DND-41 (cell line): ENCODE measurements at regions not wholly inside any gene's neighbourhood (a gene's known extent, or its start where the extent isn't known, plus 50 kb on each side); places are given as distances from the start of the nearest gene placed in this dataset.

Source experiments
- ATAC-seq: fragments of 200-7000 bp; cut with Tn5 transposase; 3 replicates; pipeline ENCODE4 v1.9.1; 2021; ENCODE audit warnings: low read depth; ENCODE audit not compliant: insufficient read depth
- DNase-seq: peaks from one replicate; pipeline ENCODE4 v3.0.0-alpha.2; 2020
- H2AFZ ChIP-seq: 2 replicates; pipeline ENCODE4 v1.6.0; 2012; ENCODE audit warnings: low read depth, low read length
- H3K27ac ChIP-seq: 2 replicates; pipeline ENCODE4 v1.5.1; 2012; ENCODE audit warnings: low read length, inconsistent platforms
- H3K27me3 ChIP-seq: fragments of 200-600 bp; sonication (generic); 2 replicates; pipeline ENCODE4 v1.6.0; 2012; ENCODE audit warnings: low read length, mild to moderate bottlenecking, inconsistent platforms; ENCODE audit not compliant: insufficient read depth, poor library complexity
- H3K36me3 ChIP-seq: 2 replicates; pipeline ENCODE4 v1.5.1; 2012; ENCODE audit warnings: low read length, inconsistent platforms; ENCODE audit not compliant: insufficient read depth
- H3K4me1 ChIP-seq: 2 replicates; pipeline ENCODE4 v1.5.1; 2012; ENCODE audit warnings: mild to moderate bottlenecking, low read length; ENCODE audit not compliant: insufficient read depth
- H3K4me2 ChIP-seq: 2 replicates; pipeline ENCODE4 v1.6.0; 2012; ENCODE audit warnings: mild to moderate bottlenecking, moderate library complexity, low read length, inconsistent platforms; ENCODE audit not compliant: insufficient read depth
- H3K4me3 ChIP-seq, 2 experiments: fragments of 200-600 bp in 1 of 2; shearing (Covaris generic) in 1 of 2; 2 replicates each; pipeline ENCODE4 v1.5.1; 2012 to 2016; ENCODE audit warnings: inconsistent platforms in 2 of 2, low read length in 2 of 2, mild to moderate bottlenecking in 2 of 2, low read depth in 1 of 2, moderate library complexity in 1 of 2
- H3K79me2 ChIP-seq: 2 replicates; pipeline ENCODE4 v1.6.0; 2012; ENCODE audit warnings: low read length, inconsistent platforms; ENCODE audit not compliant: insufficient read depth
- H3K9ac ChIP-seq: 2 replicates; pipeline ENCODE4 v1.6.0; 2012; ENCODE audit warnings: low read depth, mild to moderate bottlenecking, inconsistent platforms, low read length, moderate library complexity
- H3K9me3 ChIP-seq: 2 replicates; pipeline ENCODE4 v1.5.1; 2012; ENCODE audit warnings: low read length, moderate library complexity, mild to moderate bottlenecking, inconsistent platforms; ENCODE audit not compliant: insufficient read depth, severe bottlenecking
- H4K20me1 ChIP-seq: 2 replicates; pipeline ENCODE4 v1.6.0; 2012; ENCODE audit warnings: low read length; ENCODE audit not compliant: insufficient read depth
- EZH2 ChIP-seq: IDR thresholded peaks from 3 replicates; pipeline ENCODE4 v1.6.1; 2012; ENCODE audit warnings: borderline replicate concordance, low read depth, mild to moderate bottlenecking, moderate library complexity, low read length, inconsistent platforms; ENCODE audit not compliant: severe bottlenecking
- TF ChIP-seq, protein P1 (sequence below): IDR thresholded peaks from 2 replicates; pipeline ENCODE4 v1.5.1; 2012; ENCODE audit warnings: borderline replicate concordance, low read length, moderate library complexity, mild to moderate bottlenecking; ENCODE audit not compliant: poor library complexity, severe bottlenecking; ENCODE audit errors: extremely low read depth

DNA sequence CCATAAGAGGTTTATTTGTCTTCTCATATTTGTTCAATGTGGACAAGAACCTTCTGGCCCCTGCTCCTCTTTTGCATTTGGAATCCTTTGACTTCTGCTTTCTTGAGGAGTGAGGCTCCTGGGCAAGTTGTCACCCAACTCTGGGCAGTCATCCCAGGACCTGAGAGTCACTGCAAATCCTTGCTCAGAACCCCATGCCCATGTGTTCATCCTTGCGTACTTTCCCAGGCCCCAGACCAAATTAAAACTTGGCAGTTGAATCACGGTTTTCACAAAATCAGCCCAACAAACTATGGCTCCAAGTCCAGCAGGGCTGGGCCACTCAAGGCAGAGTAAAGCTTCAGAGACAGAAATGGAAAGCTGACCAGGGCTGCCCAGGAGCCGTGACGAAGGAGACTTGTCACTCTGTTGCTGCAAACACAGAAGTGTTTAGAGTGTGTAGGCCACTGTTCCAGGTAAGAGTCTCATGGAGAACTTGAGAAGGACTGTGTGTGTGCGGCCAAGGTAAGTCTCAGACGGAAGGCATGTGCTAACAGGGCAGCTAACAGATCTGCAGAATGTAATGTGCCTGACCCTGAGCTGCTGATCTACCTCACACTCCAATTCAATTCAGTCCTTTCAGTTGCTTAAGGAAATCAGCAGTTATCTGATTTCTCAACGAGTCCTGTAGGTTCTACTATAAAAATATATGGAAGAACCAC, 549.4 kb upstream of the HS6ST1 start:
- H3K4me2 ChIP-seq, result no peak overlapping the region
- ATAC-seq (no peak), DNase-seq (no peak)
- TF ChIP-seq, protein P1, sequence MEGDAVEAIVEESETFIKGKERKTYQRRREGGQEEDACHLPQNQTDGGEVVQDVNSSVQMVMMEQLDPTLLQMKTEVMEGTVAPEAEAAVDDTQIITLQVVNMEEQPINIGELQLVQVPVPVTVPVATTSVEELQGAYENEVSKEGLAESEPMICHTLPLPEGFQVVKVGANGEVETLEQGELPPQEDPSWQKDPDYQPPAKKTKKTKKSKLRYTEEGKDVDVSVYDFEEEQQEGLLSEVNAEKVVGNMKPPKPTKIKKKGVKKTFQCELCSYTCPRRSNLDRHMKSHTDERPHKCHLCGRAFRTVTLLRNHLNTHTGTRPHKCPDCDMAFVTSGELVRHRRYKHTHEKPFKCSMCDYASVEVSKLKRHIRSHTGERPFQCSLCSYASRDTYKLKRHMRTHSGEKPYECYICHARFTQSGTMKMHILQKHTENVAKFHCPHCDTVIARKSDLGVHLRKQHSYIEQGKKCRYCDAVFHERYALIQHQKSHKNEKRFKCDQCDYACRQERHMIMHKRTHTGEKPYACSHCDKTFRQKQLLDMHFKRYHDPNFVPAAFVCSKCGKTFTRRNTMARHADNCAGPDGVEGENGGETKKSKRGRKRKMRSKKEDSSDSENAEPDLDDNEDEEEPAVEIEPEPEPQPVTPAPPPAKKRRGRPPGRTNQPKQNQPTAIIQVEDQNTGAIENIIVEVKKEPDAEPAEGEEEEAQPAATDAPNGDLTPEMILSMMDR, result no peak
- no peak for TF ChIP-seq EZH2
- no peak overlapping the region for H3K9ac ChIP-seq
- no peaks in the 10 kb centered on the region for H3K9me3 ChIP-seq
- no peaks in the 10 kb centered on the region for H3K4me1 ChIP-seq
- no peaks in the 10 kb centered on the region for H3K36me3 ChIP-seq
- H4K20me1 ChIP-seq, result no peaks in the 10 kb centered on the region
- no peak overlapping the region for H3K4me3 ChIP-seq
- H3K27me3 ChIP-seq, result no peaks in the 10 kb centered on the region
- H2AFZ ChIP-seq, result no peak overlapping the region
- no peaks in the 10 kb centered on the region for H3K79me2 ChIP-seq
- H3K27ac ChIP-seq, result no peak overlapping the region

DNA sequence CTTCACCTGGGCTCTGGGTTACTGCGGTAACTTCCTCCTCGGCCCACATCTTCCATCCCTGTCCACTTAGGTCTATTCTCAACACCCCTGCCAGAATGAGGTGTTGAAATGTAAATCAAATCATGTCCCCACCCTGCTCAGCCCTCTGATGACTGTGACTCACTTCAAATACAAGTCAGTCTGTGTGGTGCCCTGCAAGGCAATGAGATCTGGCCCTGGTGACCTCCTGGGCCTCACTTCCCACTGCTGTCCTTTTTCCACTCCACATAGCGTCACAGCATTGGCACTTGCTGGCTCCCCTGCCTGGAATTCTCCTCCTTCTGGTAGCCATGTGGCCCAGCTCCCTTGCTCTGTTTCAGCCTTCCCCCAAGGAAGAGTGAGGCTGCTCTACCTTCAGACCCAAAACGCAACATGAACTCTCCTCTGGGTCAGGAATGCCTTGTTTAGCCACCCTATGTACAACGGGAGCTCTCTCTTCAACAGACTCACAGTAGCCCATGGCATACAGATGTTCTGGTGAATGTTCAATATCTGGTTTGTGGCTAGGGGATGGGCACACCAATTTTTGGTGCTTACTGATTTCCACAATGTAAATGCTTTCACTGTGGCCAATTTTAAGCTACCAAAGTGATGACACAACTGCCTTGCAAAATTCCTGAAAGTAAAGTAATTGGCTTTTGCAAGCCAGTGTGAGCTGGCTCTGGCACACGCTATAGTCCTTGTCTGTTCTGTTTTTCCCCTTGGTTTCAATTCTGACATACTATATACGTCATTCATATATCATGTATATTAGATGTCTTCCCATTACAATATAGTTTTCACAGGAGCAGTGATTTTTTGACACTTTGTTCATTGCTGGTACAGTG, 550.3 kb upstream of the HS6ST1 start:
- Histone ChIP-seq H3K4me2 (no peak overlapping the region), H2AFZ (no peak overlapping the region), H3K4me3 (no peak overlapping the region), H4K20me1 (no peaks in the 10 kb centered on the region), H3K9me3 (no peaks in the 10 kb centered on the region), H3K4me1 (no peaks in the 10 kb centered on the region), H3K36me3 (no peaks in the 10 kb centered on the region), H3K27ac (no peak overlapping the region), H3K9ac (no peak overlapping the region), H3K79me2 (no peaks in the 10 kb centered on the region), H3K27me3 (no peaks in the 10 kb centered on the region)
- DNase-seq (no peak), ATAC-seq (no peak)
- TF ChIP-seq, protein P1, result no peak
- no peak for TF ChIP-seq EZH2

DNA sequence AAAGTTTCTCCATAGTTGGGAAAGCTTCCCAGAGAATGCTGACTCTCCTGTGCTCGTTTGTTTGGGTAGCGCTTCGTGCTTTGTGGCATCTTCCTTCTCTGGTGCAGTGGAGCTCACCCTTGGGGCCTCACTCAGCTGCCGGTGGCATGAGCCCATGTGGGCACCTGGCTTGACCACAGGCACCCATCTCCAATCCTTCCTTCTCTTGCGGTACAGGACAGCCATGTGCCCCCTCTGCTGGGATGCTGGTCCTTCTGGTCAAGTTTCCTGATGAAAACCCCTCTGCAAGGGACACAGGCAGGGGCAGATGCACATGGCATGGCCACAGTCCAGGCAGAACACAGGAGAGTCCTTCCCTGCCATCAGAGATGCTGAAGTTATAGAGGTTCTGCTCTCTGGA, 555.9 kb upstream of the HS6ST1 start:
- TF ChIP-seq, protein P1, result no peak
- no peak for TF ChIP-seq EZH2
- no peaks in the 10 kb centered on the region for H3K36me3 ChIP-seq
- no peak overlapping the region for H2AFZ ChIP-seq
- H3K27me3 ChIP-seq, result no peaks in the 10 kb centered on the region
- H3K9me3 ChIP-seq, result no peaks in the 10 kb centered on the region
- DNase-seq (no peak), ATAC-seq (no peak)
- H3K79me2 ChIP-seq, result no peaks in the 10 kb centered on the region
- no peak overlapping the region for H3K27ac ChIP-seq
- H3K4me2 ChIP-seq, result no peak overlapping the region
- H3K4me3 ChIP-seq, result no peak overlapping the region
- H3K4me1 ChIP-seq, result no peaks in the 10 kb centered on the region
- no peak overlapping the region for H3K9ac ChIP-seq
- no peaks in the 10 kb centered on the region for H4K20me1 ChIP-seq
